ENCODE measurements at regions not wholly inside any gene's neighbourhood (a gene's known extent, or its start where the extent isn't known, plus 50 kb on each side); places are given as distances from the start of the nearest gene placed in this dataset.

- no peak for DNase-seq
Measured at GRCh38 chr14:84646786-84647500, 883.0 kb upstream of the FLRT2 start.

- no peak for DNase-seq
Measured at GRCh38 chr14:84655014-84655413, 874.9 kb upstream of the FLRT2 start.

GRCh38 chr14:84657911-84658310 lies 872.0 kb upstream of the FLRT2 start:
- no peak for DNase-seq

GRCh38 chr14:84670796-84671195 lies 859.1 kb upstream of the FLRT2 start:
- no peak for DNase-seq

- DNase-seq, result no peak
Measured at GRCh38 chr14:84671776-84672175, 858.2 kb upstream of the FLRT2 start.

- peak; percentile 32 for DNase-seq
Measured at GRCh38 chr14:84674636-84675035, 855.3 kb upstream of the FLRT2 start.

- DNase-seq, result no peak
Measured at GRCh38 chr14:84686550-84686949, 843.4 kb upstream of the FLRT2 start.

GRCh38 chr14:84688297-84689025 lies 841.5 kb upstream of the FLRT2 start:
- DNase-seq, result no peak

GRCh38 chr14:84694161-84694560 lies 835.8 kb upstream of the FLRT2 start:
- no peak for DNase-seq

- DNase-seq, result no peak
Measured at GRCh38 chr14:84704601-84705000, 825.3 kb upstream of the FLRT2 start.

- no peak for DNase-seq
Measured at GRCh38 chr14:84707830-84708229, 822.1 kb upstream of the FLRT2 start.

GRCh38 chr14:84708865-84709264 lies 821.1 kb upstream of the FLRT2 start:
- no peak for DNase-seq

- DNase-seq, result no peak
Measured at GRCh38 chr14:84726471-84726870, 803.5 kb upstream of the FLRT2 start.

GRCh38 chr14:84749191-84749955 lies 780.6 kb upstream of the FLRT2 start:
- no peak for DNase-seq

GRCh38 chr14:84750284-84750683 lies 779.7 kb upstream of the FLRT2 start:
- DNase-seq, result no peak

GRCh38 chr14:84750763-84751554 lies 779.0 kb upstream of the FLRT2 start:
- no peak for DNase-seq

- DNase-seq, result no peak
Measured at GRCh38 chr14:84751745-84752144, 778.2 kb upstream of the FLRT2 start.

- DNase-seq, result no peak
Measured at GRCh38 chr14:84760489-84761126, 769.3 kb upstream of the FLRT2 start.

GRCh38 chr14:84767434-84767833 lies 762.5 kb upstream of the FLRT2 start:
- no peak for DNase-seq

- DNase-seq, result peak; percentile 3
Measured at GRCh38 chr14:84770030-84770429, 759.9 kb upstream of the FLRT2 start.

- DNase-seq, result no peak
Measured at GRCh38 chr14:84777356-84777755, 752.6 kb upstream of the FLRT2 start.

- no peak for DNase-seq
Measured at GRCh38 chr14:84782902-84783301, 747.0 kb upstream of the FLRT2 start.

Data from NCI-H146 (cell line).